EH (cell line): ENCODE measurements at regions not wholly inside any gene's neighbourhood (a gene's known extent, or its start where the extent isn't known, plus 50 kb on each side); places are given as distances from the start of the nearest gene placed in this dataset.
"Not testable (repeated sequence)": the region's sequence is repeated elsewhere in the genome, so short reads cannot be mapped to it uniquely, and the experiment has no call there.

Experiments
- DNase-seq: peaks from one replicate; pipeline ENCODE4 v3.0.0-alpha.2; 2015; ENCODE audit warnings: low read depth

DNA sequence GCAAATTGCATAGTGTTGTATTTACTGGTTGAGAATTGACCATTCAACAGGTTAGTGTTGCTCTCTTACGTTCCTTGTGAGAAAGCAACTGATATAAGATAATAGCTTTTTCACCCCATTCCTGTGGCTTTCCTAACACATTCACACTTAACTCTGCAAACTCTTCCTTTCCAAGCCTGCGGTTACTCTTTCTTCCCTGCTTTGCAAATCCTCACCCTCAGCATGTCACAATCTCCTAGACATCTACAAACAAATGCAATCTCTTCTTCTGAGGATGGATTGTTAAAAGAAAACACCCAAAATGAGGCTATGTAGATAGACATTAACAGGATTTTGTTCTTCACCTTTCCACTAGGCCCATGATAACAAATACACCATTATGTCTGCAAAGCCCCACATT lies 771.7 kb upstream of the PCDH7 start:
- DNase-seq, result no peak

DNA sequence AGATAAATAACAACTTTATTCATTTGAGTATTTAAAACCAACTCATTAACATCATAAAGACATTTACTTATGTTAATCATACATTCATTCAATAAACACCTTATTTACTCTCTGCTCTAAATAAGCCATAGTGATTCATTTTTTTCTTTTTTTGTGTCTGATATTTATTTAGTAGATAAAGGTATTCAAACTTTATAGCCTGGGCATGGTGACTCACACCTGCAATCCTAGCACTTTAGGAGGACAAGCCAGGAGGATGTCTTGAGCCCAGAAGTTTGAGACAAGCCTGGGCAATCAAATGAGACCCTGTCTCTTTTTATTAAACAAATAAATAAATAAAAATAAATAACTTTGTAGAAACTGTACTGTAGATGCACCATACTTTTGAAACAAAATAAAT lies 771.3 kb upstream of the PCDH7 start:
- no peak for DNase-seq

DNA sequence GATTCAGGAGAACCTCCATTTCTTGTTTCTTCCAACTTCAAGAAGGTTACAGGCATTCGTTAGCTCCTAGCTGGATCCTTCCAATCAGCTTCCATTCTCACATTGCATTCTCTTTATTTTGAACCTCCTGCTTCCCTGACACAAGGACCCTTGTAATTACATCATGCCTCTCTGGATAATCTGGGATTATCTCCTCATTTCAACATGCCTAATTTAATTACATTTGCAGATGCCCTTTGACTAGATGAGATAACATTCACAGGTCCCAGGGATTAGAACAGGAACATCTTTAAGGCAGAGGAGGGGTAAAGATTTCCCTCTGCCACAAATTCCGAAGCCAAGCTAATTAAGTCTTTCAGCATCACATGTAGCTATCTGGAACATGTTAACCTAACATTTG lies 753.8 kb upstream of the PCDH7 start:
- no peak for DNase-seq

DNA sequence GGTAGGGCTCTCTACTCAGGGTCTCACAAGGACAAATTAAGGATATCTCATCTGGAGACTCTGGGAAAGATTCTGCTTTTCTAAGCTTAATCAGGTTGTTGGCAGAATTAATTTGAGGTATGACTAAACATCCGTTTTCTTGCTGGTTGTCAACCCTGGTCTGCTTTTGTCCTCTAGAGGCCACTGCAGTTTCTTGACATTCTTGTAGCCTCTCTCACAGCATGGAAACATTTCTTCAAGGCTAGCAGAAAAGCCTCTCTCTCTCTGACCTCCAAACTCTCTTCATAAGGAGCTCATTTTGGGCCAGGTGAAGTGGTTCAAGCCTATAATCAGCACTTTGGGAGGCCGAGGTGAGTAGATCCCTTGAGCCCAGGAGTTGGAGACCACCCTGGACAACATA lies 749.5 kb upstream of the PCDH7 start:
- no peak for DNase-seq

DNA sequence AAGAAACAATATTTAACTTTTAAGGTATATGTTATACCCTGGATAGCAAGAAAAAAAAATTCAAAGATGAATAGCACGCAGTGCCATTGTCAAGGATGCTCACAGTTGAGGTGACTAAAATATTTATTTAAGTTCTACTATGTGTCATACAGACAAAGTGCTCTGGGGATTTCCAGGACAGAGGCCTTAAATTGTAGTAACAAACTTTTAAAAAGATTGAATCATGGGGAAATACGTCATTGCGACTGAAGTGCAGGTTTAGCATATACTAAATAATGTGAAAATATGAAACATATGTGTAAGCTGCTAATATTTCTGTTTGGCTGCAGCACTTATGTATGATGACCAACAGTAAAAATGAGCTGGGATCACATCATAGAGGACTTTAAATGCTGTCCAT lies 748.0 kb upstream of the PCDH7 start:
- no peak for DNase-seq

DNA sequence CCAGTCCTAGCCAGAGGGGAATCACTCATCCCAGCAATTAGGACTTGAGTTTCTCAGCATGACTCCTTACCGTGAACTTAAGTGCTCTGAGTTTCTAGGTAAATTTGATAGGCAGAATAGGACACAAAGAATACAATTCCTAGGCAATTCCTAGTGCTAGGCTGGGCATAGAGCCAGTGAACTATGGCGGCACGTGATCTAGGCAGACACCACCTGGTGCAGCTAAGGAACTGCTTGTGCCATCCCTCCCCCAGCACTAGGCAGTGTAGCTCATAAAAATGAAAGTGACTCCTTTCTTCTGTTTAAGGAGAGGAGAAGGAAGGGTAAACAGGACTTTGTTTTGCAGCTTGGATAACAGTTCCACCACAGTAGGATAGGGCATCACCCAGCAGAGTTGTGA lies 736.3 kb upstream of the PCDH7 start:
- no peak for DNase-seq

DNA sequence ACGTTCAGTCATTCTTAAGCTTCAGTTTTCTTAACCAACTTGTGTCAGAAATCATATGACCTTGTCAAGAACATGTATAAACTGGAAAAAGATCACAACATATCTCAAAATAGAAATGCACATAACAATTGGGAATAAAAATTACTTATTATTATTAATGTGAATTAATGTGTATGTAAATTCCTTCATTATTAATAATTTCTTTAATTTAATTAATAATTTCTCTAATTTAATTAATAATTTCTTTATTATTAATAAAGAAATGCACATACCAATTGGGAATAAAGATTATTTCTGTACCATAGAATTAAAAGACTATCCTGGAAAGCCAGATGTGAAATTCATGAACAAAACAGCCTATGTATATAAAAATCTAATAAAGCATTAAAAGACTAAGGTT lies 718.5 kb upstream of the PCDH7 start:
- DNase-seq, result no peak

DNA sequence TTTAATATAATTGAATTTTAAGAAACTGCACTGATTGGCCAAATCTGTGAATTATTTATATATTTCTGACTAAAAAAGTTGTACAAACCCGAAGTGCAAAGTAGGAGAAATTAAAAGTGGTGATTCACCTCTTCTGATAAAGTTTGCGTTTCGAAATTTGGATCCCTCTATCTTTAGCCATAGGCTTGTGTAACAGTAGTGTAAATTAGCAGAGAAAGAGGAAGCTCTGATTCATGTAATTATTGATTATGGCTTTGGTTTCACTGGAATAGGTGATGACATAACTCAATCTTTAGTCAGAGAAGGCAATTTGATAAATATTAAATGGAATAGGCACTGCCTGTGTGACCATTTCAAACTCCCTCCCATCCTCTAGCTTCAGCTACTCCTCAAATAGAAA lies 717.8 kb upstream of the PCDH7 start:
- no peak for DNase-seq

DNA sequence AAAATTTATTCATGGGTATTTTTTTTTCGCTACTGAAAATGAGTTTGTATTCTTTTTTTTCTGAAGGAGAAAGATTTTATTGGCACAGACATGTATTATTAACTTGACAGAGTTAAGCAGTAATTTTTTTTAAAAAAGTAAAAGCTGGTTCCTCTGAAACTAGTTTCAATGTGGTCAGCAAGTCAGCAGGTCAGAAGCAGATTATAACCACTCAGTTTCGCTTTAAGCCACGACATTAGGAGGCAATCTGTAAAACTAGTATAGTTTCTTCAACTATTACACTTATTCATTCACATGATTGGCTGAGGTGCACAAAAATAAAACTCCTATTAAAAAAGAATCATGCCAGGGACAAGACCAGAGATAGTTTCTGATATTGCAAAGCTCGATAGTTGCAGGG lies 714.2 kb upstream of the PCDH7 start:
- DNase-seq, result no peak

DNA sequence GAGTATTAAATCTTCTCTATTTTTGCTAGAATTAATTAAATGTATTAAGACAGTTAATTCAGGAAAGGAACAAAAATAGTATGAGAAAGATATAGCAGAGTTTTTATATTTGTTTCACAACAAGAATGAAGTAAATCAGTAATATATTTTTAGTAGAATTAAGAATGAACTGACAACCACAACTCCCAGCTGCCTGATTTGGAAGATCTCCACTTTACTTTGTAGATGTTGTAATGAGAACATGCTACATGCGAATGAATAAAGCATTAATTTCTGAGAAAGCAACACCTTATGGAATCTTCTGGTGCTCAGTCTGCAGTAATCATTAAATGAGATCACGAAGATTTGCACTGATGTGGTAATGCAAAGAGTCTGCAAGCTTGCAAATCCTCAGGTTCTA lies 695.6 kb upstream of the PCDH7 start:
- no peak for DNase-seq

DNA sequence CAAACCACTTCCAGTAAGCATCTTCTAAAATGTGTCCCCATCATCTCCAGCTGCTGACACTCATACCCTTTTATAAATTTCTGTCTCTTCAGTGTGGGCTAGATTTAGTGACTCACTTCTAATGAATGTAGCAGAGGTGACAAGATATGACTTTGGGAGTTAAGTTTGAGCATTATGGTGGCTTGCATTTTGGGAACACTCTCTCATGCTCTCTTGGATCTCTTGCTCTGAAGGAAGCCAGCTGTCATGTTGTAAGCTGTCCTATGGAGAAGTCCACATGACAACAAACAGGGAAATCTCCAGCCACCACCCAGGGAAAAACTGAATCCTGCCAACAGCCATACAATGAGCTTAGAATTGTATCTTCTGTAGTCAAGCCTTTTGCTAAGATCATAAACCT lies 691.3 kb upstream of the PCDH7 start:
- DNase-seq, result no peak

DNA sequence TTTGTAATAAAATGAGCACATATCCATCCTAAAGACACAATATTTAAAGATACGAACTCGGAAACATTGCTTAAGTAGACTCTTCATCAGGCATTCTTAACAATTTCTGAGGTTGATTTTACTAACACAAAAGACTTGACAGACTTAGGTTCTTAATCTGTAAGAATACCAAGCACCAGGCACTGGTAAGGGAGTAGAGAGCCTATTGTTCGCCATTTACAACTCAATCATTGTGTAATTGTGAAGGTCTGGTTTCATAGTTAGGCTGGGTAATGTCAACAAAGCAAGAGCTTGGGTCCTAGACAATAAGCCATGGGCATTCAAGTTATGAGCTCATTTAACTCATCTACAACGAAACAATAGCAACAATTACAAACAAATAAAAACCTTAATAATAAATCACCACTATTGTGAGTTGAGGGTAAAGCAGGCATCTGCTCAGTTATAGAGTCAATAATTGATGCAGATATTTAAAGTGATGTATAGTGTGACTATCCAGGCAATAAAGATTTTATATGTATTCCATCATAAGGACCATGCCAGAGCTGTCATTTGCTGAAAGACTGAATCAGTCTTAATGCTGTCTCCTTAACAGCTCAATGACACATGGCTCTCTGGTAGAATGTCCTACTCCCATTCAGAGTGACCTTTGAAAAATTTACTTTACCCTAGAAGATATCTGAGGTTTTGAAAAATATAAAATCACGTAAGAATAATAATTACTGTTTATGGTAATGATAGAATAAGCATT lies 664.0 kb upstream of the PCDH7 start:
- DNase-seq, result no peak

DNA sequence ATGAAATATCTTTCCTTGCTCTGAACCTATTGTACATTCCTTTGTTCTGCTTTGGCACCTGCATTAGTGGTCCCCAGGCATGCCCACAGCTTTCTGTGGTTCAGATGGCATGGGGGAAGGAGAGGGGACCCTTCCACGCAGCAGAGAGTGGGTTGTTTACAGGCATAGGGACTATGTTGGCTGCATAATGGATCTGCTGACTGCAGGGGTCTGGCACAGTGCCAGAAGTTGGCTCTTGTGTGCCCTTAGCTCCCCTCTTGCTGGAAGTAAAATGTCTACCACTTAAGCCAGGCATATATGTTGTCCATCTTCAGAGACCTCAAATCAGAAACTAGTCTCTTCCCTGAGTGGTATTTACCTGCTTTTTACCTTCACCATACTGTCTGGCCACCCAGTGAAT lies 651.9 kb upstream of the PCDH7 start:
- DNase-seq, result no peak

DNA sequence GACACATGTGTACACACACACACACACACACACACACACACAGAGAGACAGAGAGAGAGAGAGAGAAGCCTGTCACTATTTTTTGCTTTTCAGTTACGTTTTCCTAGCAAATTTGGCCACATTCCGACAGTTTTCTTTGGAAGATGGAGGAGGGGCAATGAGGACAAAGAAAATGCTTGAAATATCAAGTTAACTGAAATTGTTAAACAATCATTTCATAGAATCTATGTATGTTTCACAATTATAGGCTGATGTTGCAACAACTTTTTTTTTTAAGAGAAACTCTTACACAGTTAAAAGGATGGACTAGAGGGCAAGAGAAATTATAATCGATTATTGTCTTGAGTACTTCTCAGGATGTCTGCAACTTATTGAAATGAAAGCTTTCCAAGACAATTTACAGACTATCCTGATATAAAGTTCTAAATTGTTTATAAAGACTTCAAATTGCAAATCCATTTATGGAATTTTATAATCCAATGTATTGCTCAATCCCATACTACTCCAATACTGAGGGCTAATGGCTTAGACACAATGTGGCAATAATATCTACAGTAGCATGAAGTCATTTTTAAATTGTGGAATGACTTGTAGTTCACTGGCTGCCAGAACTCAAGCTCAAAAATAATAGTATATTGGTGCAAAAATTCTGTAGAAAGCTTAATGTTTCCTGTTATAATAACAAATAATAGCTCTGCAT lies 647.0 kb upstream of the PCDH7 start:
- no peak for DNase-seq

DNA sequence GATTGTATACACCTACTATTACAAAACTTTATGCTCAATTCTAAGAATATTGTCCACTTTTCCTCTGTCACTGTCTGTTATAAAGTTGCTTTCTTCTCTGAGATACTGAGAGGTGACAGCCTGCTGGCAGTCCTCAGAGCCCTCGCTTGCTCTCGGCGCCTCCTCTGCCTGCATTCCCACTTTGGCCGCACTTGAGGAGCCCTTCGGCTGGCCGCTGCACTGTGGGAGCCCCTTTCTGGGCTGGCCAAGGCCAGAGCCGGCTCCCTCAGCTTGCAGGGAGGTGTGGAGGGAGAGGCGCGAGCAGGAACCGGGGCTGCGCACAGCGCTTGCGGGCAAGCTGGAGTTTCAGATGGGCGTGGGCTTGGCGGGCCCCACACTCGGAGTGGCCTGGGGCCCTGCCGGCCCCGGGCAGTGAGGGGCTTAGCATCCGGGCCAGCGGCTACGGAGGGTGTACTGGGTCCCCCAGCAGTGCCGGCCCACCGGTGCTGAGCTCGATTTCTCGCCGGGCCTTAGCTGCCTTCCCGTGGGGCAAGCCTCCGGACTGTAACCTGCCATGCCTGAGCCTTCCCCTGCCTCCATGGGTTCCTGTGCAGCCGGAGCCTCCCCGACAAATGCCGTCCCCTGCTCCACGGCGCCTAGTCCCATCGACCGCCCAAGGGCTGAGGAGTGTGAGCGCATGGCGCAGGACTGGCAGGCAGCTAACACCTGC lies 627.6 kb upstream of the PCDH7 start:
- DNase-seq, result not testable (repeated sequence)

DNA sequence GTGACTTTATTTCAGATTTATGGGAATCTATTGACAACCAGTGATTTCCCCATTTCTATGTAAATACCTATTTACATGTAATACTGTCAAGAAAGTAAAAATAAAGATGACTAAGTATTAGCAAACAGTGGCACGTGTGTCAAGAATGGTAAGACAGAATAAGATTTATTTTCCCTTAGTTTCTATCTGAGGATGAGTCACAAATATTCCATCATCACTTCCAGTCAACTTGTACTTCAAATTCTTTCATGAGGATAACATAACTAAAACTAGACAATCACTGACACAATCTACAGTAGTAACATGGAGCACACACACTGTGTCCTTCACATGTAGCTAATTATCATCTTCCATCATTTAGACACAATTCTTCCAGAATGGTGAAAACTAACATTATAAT lies 625.3 kb upstream of the PCDH7 start:
- no peak for DNase-seq

DNA sequence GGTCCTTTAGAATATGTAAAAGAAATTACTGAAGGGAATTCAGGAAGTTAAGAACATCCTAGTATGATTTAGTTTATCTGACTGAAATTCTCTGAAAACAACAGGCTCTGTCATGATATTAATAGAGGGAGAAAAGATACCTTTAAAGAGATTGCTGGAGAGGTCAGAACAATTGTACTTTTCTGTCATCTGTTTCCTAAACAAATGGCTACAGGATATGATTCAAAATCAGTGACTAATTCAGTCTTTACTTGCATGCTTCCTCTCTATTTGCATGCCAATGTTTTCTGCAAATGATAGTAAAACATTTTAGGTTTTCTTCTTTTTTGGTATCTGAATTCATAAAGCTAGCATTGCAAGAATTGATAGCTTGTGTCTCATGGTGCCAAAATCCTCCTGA lies 616.7 kb upstream of the PCDH7 start:
- DNase-seq, result no peak

DNA sequence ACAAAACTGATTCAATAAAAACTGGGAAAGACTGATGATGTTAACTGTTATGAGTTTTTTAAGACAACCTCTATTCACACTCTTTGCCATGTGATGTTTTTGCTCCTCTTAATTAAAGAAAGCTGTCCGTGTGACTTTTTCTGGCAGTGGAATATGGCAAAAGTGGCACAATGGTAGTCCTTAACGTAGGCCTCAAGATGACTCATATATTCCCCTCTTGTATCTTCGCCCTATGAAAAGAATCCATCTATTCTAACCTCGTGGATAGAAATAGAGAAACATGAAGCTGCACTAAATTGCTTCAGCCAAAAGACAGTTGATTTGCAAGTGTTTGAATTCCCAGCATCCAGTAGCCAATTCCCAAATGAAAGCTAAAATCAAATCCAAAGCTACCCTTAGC lies 603.8 kb upstream of the PCDH7 start:
- DNase-seq, result no peak

DNA sequence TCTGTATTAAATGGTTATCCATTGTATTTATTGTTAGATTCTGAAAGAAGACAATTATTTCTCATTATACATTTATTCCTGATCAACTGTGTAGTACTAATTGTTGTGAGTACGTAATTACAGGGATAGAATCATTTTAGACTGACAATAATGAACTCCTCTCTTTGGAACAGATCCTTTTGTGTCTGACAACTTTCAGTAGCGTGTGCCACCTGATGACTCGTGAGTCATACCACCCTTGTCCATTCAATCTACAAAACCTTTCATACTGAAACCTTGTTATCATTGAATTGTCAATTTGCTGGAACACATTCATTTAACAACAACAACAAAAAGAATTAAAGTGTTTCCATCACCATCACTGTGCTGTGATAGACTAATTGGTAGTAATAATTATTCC lies 602.7 kb upstream of the PCDH7 start:
- DNase-seq, result no peak

DNA sequence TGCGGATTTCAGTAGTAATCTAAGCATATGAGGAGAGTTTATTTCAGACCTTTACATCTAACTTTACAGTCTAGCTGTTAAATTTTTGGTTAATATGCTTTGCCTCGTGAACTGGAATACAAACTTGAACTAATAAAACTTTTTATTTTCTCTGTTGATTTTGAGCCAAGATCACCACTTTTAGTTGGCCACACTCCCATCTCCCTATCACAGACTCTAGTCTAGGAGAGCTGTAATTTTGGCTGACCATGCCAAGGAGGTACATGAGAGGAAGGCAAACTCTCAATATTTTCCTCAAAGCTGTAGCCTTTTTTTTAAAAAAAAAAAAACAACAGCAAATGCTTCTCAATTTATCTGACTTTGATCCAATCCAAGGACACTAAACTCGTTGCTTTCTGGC lies 597.5 kb upstream of the PCDH7 start:
- no peak for DNase-seq

DNA sequence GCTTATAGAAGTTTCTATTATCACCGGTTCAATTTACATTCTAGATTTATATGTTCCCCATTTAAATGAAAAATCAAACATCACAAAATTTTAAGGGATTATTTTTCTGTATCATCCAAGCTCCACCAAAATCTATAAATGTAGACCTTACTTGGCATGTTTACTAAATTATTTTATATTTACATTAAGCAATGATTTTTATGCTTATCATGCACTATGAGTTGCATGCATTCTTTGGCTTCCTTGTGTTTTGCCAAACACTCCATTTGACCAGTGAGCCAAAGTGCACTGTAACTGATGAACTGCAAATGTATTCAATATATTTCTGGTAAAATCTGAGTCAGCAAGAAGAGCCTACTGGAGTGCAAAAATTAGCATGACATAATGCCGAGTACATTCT lies 595.5 kb upstream of the PCDH7 start:
- DNase-seq, result not testable (repeated sequence)

DNA sequence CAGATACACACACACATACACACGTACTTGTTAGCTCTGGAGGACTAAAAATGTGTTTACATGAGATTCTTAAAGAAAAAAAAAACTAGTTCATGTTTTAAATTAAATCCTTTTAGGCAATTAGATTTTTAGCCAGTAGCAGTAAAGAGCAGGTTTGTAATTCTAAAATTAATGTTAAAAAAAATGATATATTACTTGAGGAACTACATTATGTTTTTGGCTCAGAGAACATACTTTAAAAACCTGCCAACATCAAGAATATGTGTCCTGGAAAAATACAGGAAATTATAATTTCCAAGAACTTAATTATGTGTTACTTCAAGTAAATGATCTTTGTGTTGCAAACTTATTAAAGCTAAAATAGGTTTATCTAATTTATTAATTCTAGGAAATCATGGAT lies 594.3 kb upstream of the PCDH7 start:
- no peak for DNase-seq

DNA sequence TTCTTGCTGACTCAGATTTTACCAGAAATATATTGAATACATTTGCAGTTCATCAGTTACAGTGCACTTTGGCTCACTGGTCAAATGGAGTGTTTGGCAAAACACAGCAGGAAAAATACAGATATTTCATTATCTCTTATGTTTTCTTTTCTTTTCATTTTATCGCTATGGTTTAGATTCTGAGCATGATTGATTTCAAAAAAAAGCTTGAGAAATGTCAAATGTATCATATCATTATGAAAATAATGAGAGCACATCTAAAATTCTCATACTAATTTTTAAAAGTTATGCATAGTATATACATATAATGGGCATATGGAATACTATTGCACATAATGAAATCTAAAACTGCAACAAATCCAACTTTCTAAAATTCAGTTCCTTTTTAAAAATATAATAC lies 593.8 kb upstream of the PCDH7 start:
- no peak for DNase-seq
